Gastroesophageal sphincter (tissue), 3 donors: ENCODE measurements at regions not wholly inside any gene's neighbourhood (a gene's known extent, or its start where the extent isn't known, plus 50 kb on each side); places are given as distances from the start of the nearest gene placed in this dataset.

Source experiments
- CTCF ChIP-seq, 4 experiments: fragments of 200-600 bp in 2 of 4; fragments of 450-650 bp in 2 of 4; sonication (generic) in 1 of 4; IDR thresholded peaks; one replicate each; pipeline ENCODE4 v1.5.1; 2017 to 2019; ENCODE audit warnings: antibody characterized with exemption in 4 of 4, mild to moderate bottlenecking in 2 of 4, moderate library complexity in 2 of 4
- POLR2AphosphoS5 ChIP-seq: sonication (generic); formaldehyde crosslinking; IDR thresholded peaks from one replicate; pipeline ENCODE4 v1.6.1; 2017; ENCODE audit warnings: antibody characterized with exemption

GRCh38 chr12:34397591-34398365 lies 375.5 kb downstream of the ALG10 start:
- TF ChIP-seq CTCF (IDR thresholded peaks at IDR 0.05) (no peak), POLR2AphosphoS5 (no peak)
